Myocyte (in vitro differentiated cells): ENCODE measurements at regions not wholly inside any gene's neighbourhood (a gene's known extent, or its start where the extent isn't known, plus 50 kb on each side); places are given as distances from the start of the nearest gene placed in this dataset.

ENCODE experiments used
- DNase-seq: peaks from one replicate; pipeline ENCODE4 v3.0.0-alpha.2; 2012; ENCODE audit warnings: low read depth

- no peak for DNase-seq
Observed at GRCh38 chr9:96089452-96090085, 212.4 kb downstream of the HSD17B3 start.

GRCh38 chr9:96088510-96088909 is 213.0 kb downstream of the ERCC6L2 start:
- DNase-seq: no peak

- no peak for DNase-seq
Observed at GRCh38 chr9:96087669-96088299, 212.3 kb downstream of the ERCC6L2 start.

- no peak for DNase-seq
Observed at GRCh38 chr9:96086936-96087571, 211.6 kb downstream of the ERCC6L2 start.

- DNase-seq: no peak
Observed at GRCh38 chr9:96085491-96086143, 210.1 kb downstream of the ERCC6L2 start.

GRCh38 chr9:96084331-96084734 is 208.8 kb downstream of the ERCC6L2 start:
- DNase-seq: no peak

- DNase-seq: no peak
Observed at GRCh38 chr9:96082516-96083232, 207.2 kb downstream of the ERCC6L2 start.

GRCh38 chr9:96080364-96080763 is 204.9 kb downstream of the ERCC6L2 start:
- DNase-seq: no peak

- DNase-seq: no peak
Observed at GRCh38 chr9:96079779-96080178, 204.3 kb downstream of the ERCC6L2 start.

- no peak for DNase-seq
Observed at GRCh38 chr9:96078897-96079490, 203.5 kb downstream of the ERCC6L2 start.

- no peak for DNase-seq
Observed at GRCh38 chr9:96075757-96076156, 200.3 kb downstream of the ERCC6L2 start.

- no peak for DNase-seq
Observed at GRCh38 chr9:96075111-96075510, 199.6 kb downstream of the ERCC6L2 start.

GRCh38 chr9:96073531-96074480 is 198.3 kb downstream of the ERCC6L2 start:
- no peak for DNase-seq

GRCh38 chr9:96072930-96073329 is 197.4 kb downstream of the ERCC6L2 start:
- no peak for DNase-seq

GRCh38 chr9:96071815-96072124 is 196.3 kb downstream of the ERCC6L2 start:
- DNase-seq: no peak

GRCh38 chr9:96071076-96071814 is 195.8 kb downstream of the ERCC6L2 start:
- DNase-seq: peak; percentile 28

GRCh38 chr9:96069629-96070220 is 194.2 kb downstream of the ERCC6L2 start:
- no peak for DNase-seq

- no peak for DNase-seq
Observed at GRCh38 chr9:96068511-96068910, 193.0 kb downstream of the ERCC6L2 start.

- no peak for DNase-seq
Observed at GRCh38 chr9:96067600-96067999, 192.1 kb downstream of the ERCC6L2 start.
